OCI-LY1 (cell line): ENCODE measurements at regions not wholly inside any gene's neighbourhood (a gene's known extent, or its start where the extent isn't known, plus 50 kb on each side); places are given as distances from the start of the nearest gene placed in this dataset.

Source experiments
- H2AFZ ChIP-seq: fragments of 200-600 bp; sonication (generic), shearing (Covaris generic); 2 replicates; pipeline ENCODE4 v1.6.0; 2014; ENCODE audit warnings: antibody characterized with exemption, mild to moderate bottlenecking, low read length
- H3F3A ChIP-seq: fragments of 200-600 bp; sonication (generic), shearing (Covaris generic); 2 replicates; pipeline ENCODE4 v1.6.0; 2014; ENCODE audit warnings: mild to moderate bottlenecking, antibody characterized with exemption, low read length, moderate library complexity; ENCODE audit not compliant: insufficient read depth
- H3K27ac ChIP-seq: fragments of 200-600 bp; sonication (generic); 2 replicates; pipeline ENCODE4 v1.5.1; 2014; ENCODE audit warnings: low read length, mixed run types, mild to moderate bottlenecking, low read depth; ENCODE audit not compliant: poor library complexity, severe bottlenecking
- H3K27me3 ChIP-seq: fragments of 200-600 bp; sonication (generic); 2 replicates; pipeline ENCODE4 v1.6.0; 2014; ENCODE audit warnings: antibody characterized with exemption, mild to moderate bottlenecking, low read length, moderate library complexity; ENCODE audit not compliant: insufficient read depth
- H3K36me3 ChIP-seq: fragments of 200-600 bp; sonication (generic); 2 replicates; pipeline ENCODE4 v1.6.1; 2014; ENCODE audit warnings: mild to moderate bottlenecking, antibody characterized with exemption, low read length, moderate library complexity, mixed read lengths; ENCODE audit not compliant: insufficient read depth
- H3K4me1 ChIP-seq: fragments of 200-600 bp; sonication (generic); 2 replicates; pipeline ENCODE4 v1.5.1; 2014; ENCODE audit warnings: mild to moderate bottlenecking, low read length, moderate library complexity; ENCODE audit not compliant: insufficient read depth, severe bottlenecking
- H3K4me2 ChIP-seq: fragments of 200-600 bp; sonication (generic), shearing (Covaris generic); 2 replicates; pipeline ENCODE4 v1.6.1; 2014; ENCODE audit warnings: low read length
- H3K4me3 ChIP-seq: fragments of 200-600 bp; sonication (generic); 2 replicates; pipeline ENCODE4 v1.5.1; 2014; ENCODE audit warnings: low read length, low read depth, mild to moderate bottlenecking, mixed read lengths; ENCODE audit not compliant: poor library complexity, severe bottlenecking
- H3K79me2 ChIP-seq: fragments of 200-600 bp; shearing (Covaris generic); 2 replicates; pipeline ENCODE4 v1.6.1; 2016; ENCODE audit warnings: mixed run types, low read length, mixed read lengths; ENCODE audit not compliant: insufficient read depth
- H3K9ac ChIP-seq: fragments of 200-600 bp; sonication (generic), shearing (Covaris generic); 2 replicates; pipeline ENCODE4 v1.6.1; 2014; ENCODE audit warnings: mild to moderate bottlenecking, low read length, mixed read lengths
- H3K9me2 ChIP-seq: fragments of 200-600 bp; sonication (generic), shearing (Covaris generic); 2 replicates; pipeline ENCODE4 v1.6.1; 2014; ENCODE audit warnings: low read depth, mild to moderate bottlenecking, low read length, mixed read lengths
- H3K9me3 ChIP-seq: fragments of 200-600 bp; shearing (Covaris generic); 2 replicates; pipeline ENCODE4 v1.6.1; 2014; ENCODE audit warnings: low read length, mixed read lengths
- H4K20me1 ChIP-seq: fragments of 200-600 bp; sonication (generic), shearing (Covaris generic); 2 replicates; pipeline ENCODE4 v1.6.0; 2016; ENCODE audit warnings: mild to moderate bottlenecking, low read length; ENCODE audit not compliant: insufficient read depth
- CTCF ChIP-seq: fragments of 200-600 bp; sonication (generic), shearing (Covaris generic); IDR thresholded peaks from 2 replicates; pipeline ENCODE4 v1.5.1; 2017; ENCODE audit warnings: mild to moderate bottlenecking, antibody characterized with exemption, low read length, moderate library complexity, mixed read lengths
- EZH2 ChIP-seq: fragments of 200-600 bp; sonication (generic), shearing (Covaris generic); IDR thresholded peaks from 2 replicates; pipeline ENCODE4 v1.8.0; 2017; ENCODE audit warnings: borderline replicate concordance, mixed run types, mild to moderate bottlenecking, antibody characterized with exemption, low read length, moderate library complexity, mixed read lengths

DNA sequence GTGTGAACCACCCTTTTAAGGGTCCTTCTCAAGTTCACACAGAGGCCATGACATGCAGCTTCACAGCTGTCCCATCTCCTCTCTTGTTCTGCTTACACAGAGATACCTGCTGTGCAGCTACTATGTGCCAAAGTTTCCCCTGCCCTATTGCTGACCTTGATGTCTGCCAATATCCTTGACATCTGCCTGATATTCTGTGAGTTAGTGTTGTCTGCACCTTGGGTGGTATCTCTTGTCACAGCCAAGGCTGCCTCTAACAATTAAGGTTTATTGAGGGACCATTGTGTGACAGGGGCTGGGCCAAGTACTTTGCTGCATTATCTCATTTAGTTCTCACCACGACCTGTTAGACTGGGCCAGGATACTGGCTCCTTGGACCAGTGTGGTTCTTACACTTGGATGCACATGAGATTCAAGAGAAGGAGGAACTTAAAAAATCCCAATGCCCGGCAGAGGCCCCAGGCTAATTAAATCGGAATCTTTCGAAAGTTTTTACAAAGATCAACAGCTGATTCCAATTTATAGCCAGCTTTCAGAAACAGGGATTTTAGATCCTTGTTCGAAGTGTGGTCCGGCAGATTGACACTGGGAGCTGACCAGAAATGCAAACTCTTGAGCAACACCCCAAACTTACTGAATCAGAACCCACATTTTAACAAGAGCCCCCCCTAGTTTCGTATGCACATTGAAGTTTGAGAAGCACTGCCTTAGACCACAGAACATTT lies 178.6 kb downstream of the SATB1 start:
- Histone ChIP-seq H3K9me2 (no peaks in the 10 kb centered on the region), H3K79me2 (no peaks in the 10 kb centered on the region), H3K9me3 (no peaks in the 10 kb centered on the region), H3K4me3 (no peak overlapping the region), H3K27ac (no peak overlapping the region), H3K4me1 (no peaks in the 10 kb centered on the region), H3K4me2 (no peak overlapping the region), H2AFZ (no peak overlapping the region), H3K36me3 (no peaks in the 10 kb centered on the region), H3F3A (no peaks in the 10 kb centered on the region), H4K20me1 (no peaks in the 10 kb centered on the region), H3K27me3 (no peaks in the 10 kb centered on the region), H3K9ac (no peak overlapping the region)
- no peak for TF ChIP-seq EZH2
- no peak for TF ChIP-seq CTCF

DNA sequence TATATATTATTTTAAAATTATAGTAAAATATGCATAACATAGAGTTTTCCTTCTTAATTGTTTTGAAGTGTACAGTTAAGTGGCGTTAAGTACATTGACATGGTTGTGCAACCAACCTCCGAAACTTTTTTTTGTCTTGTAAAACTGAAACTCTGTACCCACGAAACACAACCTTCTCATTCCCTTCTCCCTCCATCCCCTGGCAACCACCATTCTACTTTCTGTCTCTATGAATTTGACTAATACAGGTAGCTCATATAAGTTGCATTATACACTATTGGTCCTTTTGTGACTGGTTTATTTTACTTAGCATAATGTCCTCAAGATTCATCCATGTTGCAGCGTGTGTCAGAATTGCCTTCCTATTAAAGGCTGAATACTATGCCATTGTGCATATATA lies 179.4 kb downstream of the SATB1 start:
- no peak overlapping the region for H2AFZ ChIP-seq
- no peaks in the 10 kb centered on the region for H3K9me2 ChIP-seq
- no peaks in the 10 kb centered on the region for H3K27me3 ChIP-seq
- H3K4me1 ChIP-seq = no peaks in the 10 kb centered on the region
- no peaks in the 10 kb centered on the region for H3K9me3 ChIP-seq
- H4K20me1 ChIP-seq = no peaks in the 10 kb centered on the region
- no peak overlapping the region for H3K27ac ChIP-seq
- no peaks in the 10 kb centered on the region for H3F3A ChIP-seq
- no peaks in the 10 kb centered on the region for H3K79me2 ChIP-seq
- no peak overlapping the region for H3K9ac ChIP-seq
- no peak overlapping the region for H3K4me3 ChIP-seq
- TF ChIP-seq CTCF (no peak), EZH2 (no peak)
- H3K4me2 ChIP-seq = no peak overlapping the region
- no peaks in the 10 kb centered on the region for H3K36me3 ChIP-seq

DNA sequence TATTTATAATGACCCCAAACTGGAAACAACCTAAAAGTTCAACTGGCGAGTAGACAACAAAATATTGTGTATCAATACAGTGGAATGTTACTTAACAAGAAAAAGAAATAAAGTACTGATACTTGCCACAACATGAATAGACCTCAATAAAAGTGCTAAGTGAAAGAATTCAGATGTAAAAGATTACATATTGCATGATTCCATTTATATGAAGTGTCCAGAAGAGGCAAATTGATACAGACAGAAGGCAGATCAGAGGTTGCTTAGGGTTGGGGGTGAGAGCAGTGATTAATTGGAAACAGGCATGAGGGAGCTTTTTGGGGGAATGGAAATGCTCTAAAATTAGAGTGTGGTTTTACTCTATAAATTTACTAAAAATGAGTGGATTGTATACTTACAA lies 183.3 kb downstream of the SATB1 start:
- no peak overlapping the region for H3K4me3 ChIP-seq
- H3K4me2 ChIP-seq = no peak overlapping the region
- H3K9ac ChIP-seq = no peak overlapping the region
- H3K79me2 ChIP-seq = no peaks in the 10 kb centered on the region
- H3F3A ChIP-seq = no peaks in the 10 kb centered on the region
- TF ChIP-seq EZH2 (no peak), CTCF (no peak)
- H3K4me1 ChIP-seq = no peaks in the 10 kb centered on the region
- H4K20me1 ChIP-seq = no peaks in the 10 kb centered on the region
- H3K27me3 ChIP-seq = no peaks in the 10 kb centered on the region
- H3K9me3 ChIP-seq = no peaks in the 10 kb centered on the region
- no peaks in the 10 kb centered on the region for H3K36me3 ChIP-seq
- H3K9me2 ChIP-seq = no peaks in the 10 kb centered on the region
- H3K27ac ChIP-seq = no peak overlapping the region
- no peak overlapping the region for H2AFZ ChIP-seq
